ENCODE measurements at regions not wholly inside any gene's neighbourhood (a gene's known extent, or its start where the extent isn't known, plus 50 kb on each side); places are given as distances from the start of the nearest gene placed in this dataset.

- intact Hi-C loops (cut with micrococcal nuclease; ENCODE audit: unreplicated experiment) (no loop called here), in situ Hi-C loops (cut with HindIII; ENCODE audit: low pct_unique_long_range_greater_than_20kb, low sequenced_read_pairs) (no loop called here)
- CTCF ChIA-PET = no interaction called here
- no peak overlapping the region for H3K4me3 ChIP-seq (ENCODE audit: low read depth in 2 of 2, low read length in 2 of 2)
- no peaks in the 10 kb centered on the region for H3K27me3 ChIP-seq (ENCODE audit: control insufficient read depth, insufficient read depth, low read length)
- POLR2A ChIA-PET = no interaction called here
- no peaks in the 10 kb centered on the region for H3K4me1 ChIP-seq (ENCODE audit: control insufficient read depth, insufficient read depth, low read length)
- ATAC-seq (no peak), DNase-seq (ENCODE audit: low read depth, low spot score) (no peak)
- no TSS peak for BruUV-seq (replicated peaks)
- H3K36me3 ChIP-seq (ENCODE audit: control insufficient read depth, insufficient read depth, low read length) = no peaks in the 10 kb centered on the region
- TF ChIP-seq CTCF (IDR thresholded peaks at IDR 0.05) (no peak), POLR2AphosphoS5 (IDR thresholded peaks at IDR 0.05; ENCODE audit: low read depth, low read length) (no peak), TCF7L2 (IDR thresholded peaks at IDR 0.05; ENCODE audit: low read depth, low read length) (no peak), REST (IDR thresholded peaks at IDR 0.05; ENCODE audit: insufficient read depth in 1 of 2, low read depth in 2 of 2, low read length in 1 of 2) (no peak), SIN3A (IDR thresholded peaks at IDR 0.05; ENCODE audit: borderline replicate concordance, insufficient read depth, low read depth, low read length) (no peak)
- H3K9me3 ChIP-seq (ENCODE audit: control insufficient read depth, insufficient read depth, low read depth, low read length) = no peaks in the 10 kb centered on the region
- no peak overlapping the region for H3K27ac ChIP-seq (ENCODE audit: low read length)
These were observed 900.3 kb upstream of the TYRP1 start for GRCh38 chr9:11792870-11793269.

- intact Hi-C loops (cut with micrococcal nuclease; ENCODE audit: unreplicated experiment) (no loop called here), in situ Hi-C loops (cut with HindIII; ENCODE audit: low pct_unique_long_range_greater_than_20kb, low sequenced_read_pairs) (no loop called here)
- ChIA-PET POLR2A (no interaction called here), CTCF (no interaction called here)
- H3K27ac ChIP-seq (ENCODE audit: low read length) = no peak overlapping the region
- H3K9me3 ChIP-seq (ENCODE audit: control insufficient read depth, insufficient read depth, low read depth, low read length) = no peaks in the 10 kb centered on the region
- H3K36me3 ChIP-seq (ENCODE audit: control insufficient read depth, insufficient read depth, low read length) = no peaks in the 10 kb centered on the region
- ATAC-seq (no peak), DNase-seq (ENCODE audit: low read depth, low spot score) (no peak)
- no peak for TF ChIP-seq CTCF (IDR thresholded peaks at IDR 0.05)
- no peaks in the 10 kb centered on the region for H3K4me1 ChIP-seq (ENCODE audit: control insufficient read depth, insufficient read depth, low read length)
- H3K27me3 ChIP-seq (ENCODE audit: control insufficient read depth, insufficient read depth, low read length) = no peaks in the 10 kb centered on the region
- BruUV-seq (replicated peaks) = no TSS peak
- H3K4me3 ChIP-seq (ENCODE audit: low read depth in 2 of 2, low read length in 2 of 2) = no peak overlapping the region
These were observed 898.2 kb upstream of the TYRP1 start for GRCh38 chr9:11794984-11795383.

GRCh38 chr9:11805969-11806368 is 887.2 kb upstream of the TYRP1 start:
- H3K27ac ChIP-seq (ENCODE audit: low read length) = no peak overlapping the region
- intact Hi-C loops (cut with micrococcal nuclease; ENCODE audit: unreplicated experiment) = no loop called here
- H3K9me3 ChIP-seq (ENCODE audit: control insufficient read depth, insufficient read depth, low read depth, low read length) = no peaks in the 10 kb centered on the region
- BruUV-seq (replicated peaks) = no TSS peak
- DNase-seq (ENCODE audit: low read depth, low spot score) (no peak), ATAC-seq (no peak)
- H3K27me3 ChIP-seq (ENCODE audit: control insufficient read depth, insufficient read depth, low read length) = no peaks in the 10 kb centered on the region
- no peaks in the 10 kb centered on the region for H3K36me3 ChIP-seq (ENCODE audit: control insufficient read depth, insufficient read depth, low read length)
- no peak overlapping the region for H3K4me3 ChIP-seq (ENCODE audit: low read depth in 2 of 2, low read length in 2 of 2)
- no peaks in the 10 kb centered on the region for H3K4me1 ChIP-seq (ENCODE audit: control insufficient read depth, insufficient read depth, low read length)
- in situ Hi-C loops (cut with HindIII; ENCODE audit: low pct_unique_long_range_greater_than_20kb, low sequenced_read_pairs) = no loop called here
- ChIA-PET POLR2A (no interaction called here), CTCF (no interaction called here)
- TF ChIP-seq TCF7L2 (IDR thresholded peaks at IDR 0.05; ENCODE audit: low read depth, low read length) (no peak), SIN3A (IDR thresholded peaks at IDR 0.05; ENCODE audit: borderline replicate concordance, insufficient read depth, low read depth, low read length) (no peak), CTCF (IDR thresholded peaks at IDR 0.05) (no peak), POLR2AphosphoS5 (IDR thresholded peaks at IDR 0.05; ENCODE audit: low read depth, low read length) (no peak), REST (IDR thresholded peaks at IDR 0.05; ENCODE audit: insufficient read depth in 1 of 2, low read depth in 2 of 2, low read length in 1 of 2) (no peak)

Data from Panc1 (cell line).